Sigmoid colon (tissue), 4 donors: ENCODE measurements at regions not wholly inside any gene's neighbourhood (a gene's known extent, or its start where the extent isn't known, plus 50 kb on each side); places are given as distances from the start of the nearest gene placed in this dataset.

Source experiments
- EP300 ChIP-seq, 4 donors: sonication (generic); formaldehyde crosslinking; IDR thresholded peaks; one replicate each; pipeline ENCODE4 v1.6.1; 2017; ENCODE audit warnings: antibody characterized with exemption in 4 of 4
- POLR2A ChIP-seq, 2 donors: fragments of 450-650 bp; IDR thresholded peaks; one replicate each; pipeline ENCODE4 v1.6.1; 2016; ENCODE audit warnings: antibody characterized with exemption in 2 of 2, mild to moderate bottlenecking in 2 of 2, moderate library complexity in 2 of 2
- POLR2AphosphoS5 ChIP-seq, 4 donors: sonication (generic); formaldehyde crosslinking; IDR thresholded peaks; one replicate each; pipeline ENCODE4 v1.6.1; 2017; ENCODE audit warnings: antibody characterized with exemption in 4 of 4
- TF ChIP-seq, protein P1 (sequence below), 4 experiments: fragments of 450-650 bp in 3 of 4; fragments of 200-600 bp in 1 of 4; IDR thresholded peaks; one replicate each; pipeline ENCODE4 v1.5.1; 2016 to 2019; ENCODE audit warnings: antibody characterized with exemption in 4 of 4, mild to moderate bottlenecking in 3 of 4, moderate library complexity in 2 of 4

DNA sequence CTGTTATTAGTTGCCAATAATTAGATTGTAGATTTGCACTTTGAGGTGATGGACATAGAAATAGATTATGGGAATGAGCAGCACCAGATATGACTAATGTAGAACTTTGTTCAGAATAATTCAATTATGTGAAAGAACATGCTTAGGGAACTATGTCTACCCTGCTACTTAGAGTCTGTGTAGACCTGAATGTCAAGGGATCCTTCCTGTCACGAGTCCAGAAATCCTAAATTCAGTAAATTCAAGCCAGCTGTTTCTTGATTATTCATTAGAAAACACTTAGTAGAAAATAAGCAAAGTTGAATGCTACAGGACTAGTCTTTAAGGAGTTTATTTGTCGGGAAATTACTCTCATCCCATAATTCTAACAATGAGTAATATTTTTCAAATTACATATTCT lies 887.3 kb upstream of the SEMA6A start:
- TF ChIP-seq, protein P1, sequence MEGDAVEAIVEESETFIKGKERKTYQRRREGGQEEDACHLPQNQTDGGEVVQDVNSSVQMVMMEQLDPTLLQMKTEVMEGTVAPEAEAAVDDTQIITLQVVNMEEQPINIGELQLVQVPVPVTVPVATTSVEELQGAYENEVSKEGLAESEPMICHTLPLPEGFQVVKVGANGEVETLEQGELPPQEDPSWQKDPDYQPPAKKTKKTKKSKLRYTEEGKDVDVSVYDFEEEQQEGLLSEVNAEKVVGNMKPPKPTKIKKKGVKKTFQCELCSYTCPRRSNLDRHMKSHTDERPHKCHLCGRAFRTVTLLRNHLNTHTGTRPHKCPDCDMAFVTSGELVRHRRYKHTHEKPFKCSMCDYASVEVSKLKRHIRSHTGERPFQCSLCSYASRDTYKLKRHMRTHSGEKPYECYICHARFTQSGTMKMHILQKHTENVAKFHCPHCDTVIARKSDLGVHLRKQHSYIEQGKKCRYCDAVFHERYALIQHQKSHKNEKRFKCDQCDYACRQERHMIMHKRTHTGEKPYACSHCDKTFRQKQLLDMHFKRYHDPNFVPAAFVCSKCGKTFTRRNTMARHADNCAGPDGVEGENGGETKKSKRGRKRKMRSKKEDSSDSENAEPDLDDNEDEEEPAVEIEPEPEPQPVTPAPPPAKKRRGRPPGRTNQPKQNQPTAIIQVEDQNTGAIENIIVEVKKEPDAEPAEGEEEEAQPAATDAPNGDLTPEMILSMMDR (IDR thresholded peaks at IDR 0.05) = no peak
- TF ChIP-seq POLR2A (IDR thresholded peaks at IDR 0.05) (no peak), EP300 (IDR thresholded peaks at IDR 0.05) (no peak), POLR2AphosphoS5 (IDR thresholded peaks at IDR 0.05) (no peak)
